ENCODE measurements at regions not wholly inside any gene's neighbourhood (a gene's known extent, or its start where the extent isn't known, plus 50 kb on each side); places are given as distances from the start of the nearest gene placed in this dataset.
"Not testable (repeated sequence)": the region's sequence is repeated elsewhere in the genome, so short reads cannot be mapped to it uniquely, and the experiment has no call there.

GRCh38 chr20:29875321-29876083 is 1382.0 kb upstream of the DEFB115 start:
- H2AFZ ChIP-seq (replicated peaks; ENCODE audit: low read length, poor library complexity); intact Hi-C loops (cut with micrococcal nuclease); H3K4ac ChIP-seq (ENCODE audit: low read depth, low read length); DNase-seq; BruUV-seq (replicated peaks); H2AK5ac ChIP-seq (ENCODE audit: low read depth, low read length); H3K56ac ChIP-seq (ENCODE audit: extremely low read depth, insufficient read depth, low read length); H3K4me1 ChIP-seq (ENCODE audit: control insufficient read depth, insufficient read depth, low read length); H3K9me1 ChIP-seq (ENCODE audit: insufficient read depth, low read length); CTCF ChIA-PET; H3K4me2 ChIP-seq (ENCODE audit: low read depth, low read length); H3K4me3 ChIP-seq (ENCODE audit: insufficient read depth, low read depth, low read length); H3K9ac ChIP-seq (ENCODE audit: low read depth, low read length); H4K91ac ChIP-seq (ENCODE audit: insufficient read depth, low read depth, low read length); dilution Hi-C loops (cut with HindIII; ENCODE audit: low sequenced_read_pairs, unreplicated experiment); H3K27me3 ChIP-seq (ENCODE audit: control insufficient read depth, insufficient read depth, low read length); H3K18ac ChIP-seq (ENCODE audit: low read depth, low read length); POLR2A ChIA-PET (ENCODE audit: unreplicated experiment); H2AK9ac ChIP-seq (replicated peaks; ENCODE audit: low read depth, low read length, poor library complexity); H3K14ac ChIP-seq (replicated peaks; ENCODE audit: low read depth, low read length); H3K36me3 ChIP-seq (ENCODE audit: control insufficient read depth, insufficient read depth, low read length); H4K5ac ChIP-seq (ENCODE audit: low read depth, low read length); H2BK15ac ChIP-seq (ENCODE audit: low read depth, low read length); H3K79me1 ChIP-seq (ENCODE audit: low read depth in 1 of 2, low read length in 2 of 2); ATAC-seq (ENCODE audit: low read depth); H2BK120ac ChIP-seq (ENCODE audit: low read depth, low read length); H4K20me1 ChIP-seq (ENCODE audit: insufficient read depth, low read length); H3K23ac ChIP-seq (ENCODE audit: low read depth, low read length); H4K8ac ChIP-seq (ENCODE audit: low read depth in 2 of 2, low read length in 2 of 2); H2BK5ac ChIP-seq (ENCODE audit: low read depth, low read length, poor library complexity, severe bottlenecking); in situ Hi-C loops (cut with MboI; ENCODE audit: low sequenced_read_pairs); H2BK20ac ChIP-seq (ENCODE audit: low read depth, low read length); H3K27ac ChIP-seq (ENCODE audit: insufficient read depth, low read length): not testable (repeated sequence)
- peaks cover 43% of the 10 kb centered on the region for H3K9me3 ChIP-seq (ENCODE audit: control insufficient read depth, insufficient read depth, low read length)
- WGBS, 2 experiments (ENCODE audit: extremely low coverage in 2 of 2, insufficient read length in 1 of 2) = 80% methylated on average over 1 of the region's 27 CpGs; no CpG with 5 or more reads in 1 of the 2 experiments

GRCh38 chr20:29876084-29876910 is 1381.2 kb upstream of the DEFB115 start:
- CTCF ChIA-PET; H2BK15ac ChIP-seq (ENCODE audit: low read depth, low read length); H3K9me1 ChIP-seq (ENCODE audit: insufficient read depth, low read length); H4K20me1 ChIP-seq (ENCODE audit: insufficient read depth, low read length); H3K27ac ChIP-seq (ENCODE audit: insufficient read depth, low read length); H3K18ac ChIP-seq (ENCODE audit: low read depth, low read length); dilution Hi-C loops (cut with HindIII; ENCODE audit: low sequenced_read_pairs, unreplicated experiment); H3K14ac ChIP-seq (replicated peaks; ENCODE audit: low read depth, low read length); H2BK5ac ChIP-seq (ENCODE audit: low read depth, low read length, poor library complexity, severe bottlenecking); H2AK5ac ChIP-seq (ENCODE audit: low read depth, low read length); H3K56ac ChIP-seq (ENCODE audit: extremely low read depth, insufficient read depth, low read length); H4K91ac ChIP-seq (ENCODE audit: insufficient read depth, low read depth, low read length); H2BK20ac ChIP-seq (ENCODE audit: low read depth, low read length); intact Hi-C loops (cut with micrococcal nuclease); H2BK120ac ChIP-seq (ENCODE audit: low read depth, low read length); H3K4me3 ChIP-seq (ENCODE audit: insufficient read depth, low read depth, low read length); H3K27me3 ChIP-seq (ENCODE audit: control insufficient read depth, insufficient read depth, low read length); H3K4me1 ChIP-seq (ENCODE audit: control insufficient read depth, insufficient read depth, low read length); H3K79me1 ChIP-seq (ENCODE audit: low read depth in 1 of 2, low read length in 2 of 2); H2AFZ ChIP-seq (replicated peaks; ENCODE audit: low read length, poor library complexity); H3K36me3 ChIP-seq (ENCODE audit: control insufficient read depth, insufficient read depth, low read length); H2AK9ac ChIP-seq (replicated peaks; ENCODE audit: low read depth, low read length, poor library complexity); POLR2A ChIA-PET (ENCODE audit: unreplicated experiment); H4K8ac ChIP-seq (ENCODE audit: low read depth in 2 of 2, low read length in 2 of 2); DNase-seq; H3K4me2 ChIP-seq (ENCODE audit: low read depth, low read length); BruUV-seq (replicated peaks); H3K23ac ChIP-seq (ENCODE audit: low read depth, low read length); H3K9ac ChIP-seq (ENCODE audit: low read depth, low read length); ATAC-seq (ENCODE audit: low read depth); H3K4ac ChIP-seq (ENCODE audit: low read depth, low read length); in situ Hi-C loops (cut with MboI; ENCODE audit: low sequenced_read_pairs); H4K5ac ChIP-seq (ENCODE audit: low read depth, low read length): not testable (repeated sequence)
- peaks cover 46% of the 10 kb centered on the region for H3K9me3 ChIP-seq (ENCODE audit: control insufficient read depth, insufficient read depth, low read length)
- 68% methylated on average over 20 of the region's 41 CpGs; no CpG with 5 or more reads in 1 of the 2 experiments for WGBS, 2 experiments (ENCODE audit: extremely low coverage in 2 of 2, insufficient read length in 1 of 2)

Data from IMR-90 (cell line).